HG03442 (cell line): ENCODE measurements at regions not wholly inside any gene's neighbourhood (a gene's known extent, or its start where the extent isn't known, plus 50 kb on each side); places are given as distances from the start of the nearest gene placed in this dataset.
"Not testable (repeated sequence)": the region's sequence is repeated elsewhere in the genome, so short reads cannot be mapped to it uniquely, and the experiment has no call there.

Experiments used
- ATAC-seq: cut with Tn5 transposase; IDR thresholded peaks from one replicate; pipeline ENCODE4 v1.9.1; 2021; ENCODE audit warnings: mild to moderate bottlenecking, moderate library complexity; ENCODE audit not compliant: unreplicated experiment

- no peak for ATAC-seq
Observed at GRCh38 chr13:50464349-50465251, 378.9 kb downstream of the DLEU7 start.

GRCh38 chr13:50466456-50466855, 377.0 kb downstream of the DLEU7 start:
- ATAC-seq = no peak

- ATAC-seq = no peak
Observed at GRCh38 chr13:50467156-50468110, 376.1 kb downstream of the DLEU7 start.

- ATAC-seq = no peak
Observed at GRCh38 chr13:50468849-50469669, 374.4 kb downstream of the DLEU7 start.

GRCh38 chr13:50473050-50473449, 370.4 kb downstream of the DLEU7 start:
- ATAC-seq = not testable (repeated sequence)

DNA sequence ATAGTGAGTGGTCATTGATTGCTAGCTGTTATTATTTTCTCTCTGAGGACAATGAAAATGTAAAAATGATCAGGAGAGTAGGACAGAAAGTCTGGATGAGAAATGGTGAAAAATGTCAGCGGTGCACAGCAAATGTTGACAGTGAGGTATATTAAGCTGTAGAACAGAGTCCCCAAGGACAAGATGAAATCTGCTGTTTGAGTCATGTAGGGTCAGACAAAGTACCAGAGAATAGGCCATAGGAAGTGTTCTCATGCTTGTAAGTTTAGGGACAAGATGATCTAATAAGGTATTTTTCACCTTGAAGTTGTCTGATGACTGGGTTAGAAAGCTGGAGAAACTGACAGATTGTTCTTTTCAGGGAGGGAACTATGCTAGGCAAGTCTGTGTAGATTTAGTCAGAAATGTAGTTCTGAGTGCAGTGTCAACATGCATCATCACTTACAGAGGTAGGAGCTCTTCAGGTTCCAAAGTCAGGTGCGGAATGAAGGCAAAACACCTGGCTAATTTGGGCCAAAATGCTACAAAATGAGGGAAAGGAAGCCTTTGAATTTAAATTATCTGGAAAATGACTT, 369.3 kb downstream of the DLEU7 start:
- ATAC-seq = no peak

GRCh38 chr13:50476577-50477285, 366.8 kb downstream of the DLEU7 start:
- ATAC-seq = no peak

DNA sequence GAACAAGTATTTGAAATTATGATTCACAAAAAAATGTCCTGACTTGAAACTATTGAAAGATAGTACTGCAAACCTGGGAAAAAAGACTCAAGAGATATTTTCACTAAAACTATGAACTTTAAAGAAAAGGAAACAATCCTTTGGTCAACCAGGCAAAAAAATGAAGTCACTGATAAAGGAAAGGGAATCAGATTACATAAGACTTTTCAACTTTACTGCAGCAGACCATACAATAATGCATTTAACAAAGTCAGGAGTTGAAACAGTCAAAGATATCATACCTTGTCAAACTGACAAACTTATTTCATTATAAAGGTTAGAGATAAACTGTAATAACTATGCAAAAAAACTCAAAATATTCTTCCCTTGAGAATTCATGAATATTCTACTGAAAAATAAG, 361.6 kb downstream of the DLEU7 start:
- no peak for ATAC-seq

GRCh38 chr13:50483416-50483815, 360.1 kb downstream of the DLEU7 start:
- ATAC-seq = no peak

GRCh38 chr13:50484472-50485113, 358.9 kb downstream of the DLEU7 start:
- ATAC-seq = no peak

GRCh38 chr13:50485979-50486935, 357.2 kb downstream of the DLEU7 start:
- no peak for ATAC-seq

GRCh38 chr13:50493683-50494082, 349.8 kb downstream of the DLEU7 start:
- no peak for ATAC-seq

- no peak for ATAC-seq
Observed at GRCh38 chr13:50494138-50494537, 349.4 kb downstream of the DLEU7 start.

GRCh38 chr13:50503212-50503611, 340.3 kb downstream of the DLEU7 start:
- not testable (repeated sequence) for ATAC-seq

GRCh38 chr13:50509167-50509566, 334.3 kb downstream of the DLEU7 start:
- ATAC-seq = no peak

DNA sequence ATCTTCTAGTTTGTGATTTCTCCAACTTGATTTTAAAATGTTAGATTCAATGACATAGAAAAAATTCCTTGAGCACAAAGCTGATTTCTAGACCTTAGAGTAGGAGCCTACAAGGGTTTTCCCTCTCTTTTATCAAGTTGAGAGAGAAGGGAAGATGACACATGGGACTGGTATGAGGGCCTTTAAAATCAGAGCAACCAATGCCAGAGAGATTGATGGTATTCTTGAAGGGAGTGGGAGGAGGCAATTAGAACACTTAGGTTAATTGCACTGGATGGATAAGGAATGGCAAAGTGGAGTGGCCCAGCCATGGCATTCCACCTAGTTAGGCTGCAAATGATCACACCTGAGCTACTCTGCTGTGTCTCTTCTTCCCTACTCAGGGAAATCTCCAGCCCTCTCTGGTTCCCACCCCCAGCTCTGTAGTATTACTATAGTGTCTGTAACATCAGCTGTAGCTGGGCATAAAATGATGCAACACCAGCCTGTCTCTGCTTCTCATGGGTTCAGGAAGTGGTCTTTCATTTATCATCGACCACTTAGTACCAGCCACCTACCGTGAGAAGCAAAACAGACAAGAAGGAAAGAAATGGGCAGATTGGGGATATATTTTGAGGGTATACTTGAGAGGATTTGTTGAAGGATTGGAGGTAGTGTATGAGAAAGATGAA, 333.6 kb downstream of the DLEU7 start:
- no peak for ATAC-seq

DNA sequence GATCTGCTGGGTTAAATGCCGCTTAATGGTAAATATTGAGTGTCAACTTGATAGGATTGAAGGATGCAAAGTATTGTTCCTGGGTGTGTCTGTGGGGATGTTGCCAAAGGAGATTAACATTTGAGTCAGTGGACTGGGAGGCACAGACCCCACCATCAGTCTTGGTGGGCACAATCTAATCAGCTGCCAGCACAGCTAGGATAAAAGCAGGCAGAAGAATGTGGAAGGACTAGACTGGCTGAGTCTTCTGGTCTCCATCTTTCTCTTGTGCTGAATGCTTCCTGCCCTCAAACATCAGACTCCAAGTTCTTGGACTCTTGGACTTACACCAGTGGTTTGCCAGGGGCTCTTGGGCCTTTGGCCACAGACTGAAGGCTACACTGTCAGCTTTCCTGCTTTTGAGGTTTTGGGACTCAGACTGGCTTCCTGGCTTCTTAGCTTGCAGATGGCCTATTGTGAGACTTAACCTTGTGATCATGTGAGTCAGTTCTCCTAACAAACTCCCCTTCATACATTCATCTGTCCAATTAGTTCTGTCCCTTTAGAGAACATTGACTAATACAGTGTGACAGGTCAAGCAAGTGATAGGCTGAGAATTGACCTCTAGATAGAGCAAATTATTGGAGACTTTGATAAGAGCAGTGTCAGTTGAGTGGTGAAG, 332.5 kb downstream of the DLEU7 start:
- not testable (repeated sequence) for ATAC-seq
